Prostate gland (tissue), 2 donors: ENCODE measurements at regions not wholly inside any gene's neighbourhood (a gene's known extent, or its start where the extent isn't known, plus 50 kb on each side); places are given as distances from the start of the nearest gene placed in this dataset.

Experiments used
- CTCF ChIP-seq, 4 experiments: fragments of 200-600 bp in 2 of 4; fragments of 450-650 bp in 2 of 4; sonication (generic) in 2 of 4; IDR thresholded peaks; 1 replicate in 3 of 4; 2 replicates in 1 of 4; pipeline ENCODE4 v1.5.1; 2016 to 2019; ENCODE audit warnings: antibody characterized with exemption in 4 of 4, mild to moderate bottlenecking in 2 of 4, moderate library complexity in 2 of 4
- POLR2A ChIP-seq: fragments of 450-650 bp; IDR thresholded peaks from one replicate; pipeline ENCODE4 v1.6.1; 2016; ENCODE audit warnings: antibody characterized with exemption, mild to moderate bottlenecking
- POLR2AphosphoS5 ChIP-seq: sonication (generic); formaldehyde crosslinking; IDR thresholded peaks from one replicate; pipeline ENCODE4 v1.6.1; 2017; ENCODE audit warnings: antibody characterized with exemption

GRCh38 chr20:29300579-29301551 lies 1956.6 kb upstream of the DEFB115 start:
- TF ChIP-seq CTCF (IDR thresholded peaks at IDR 0.05) (no peak), POLR2A (no peak), POLR2AphosphoS5 (no peak)
